T-helper 1 cell (primary cell): ENCODE measurements at regions not wholly inside any gene's neighbourhood (a gene's known extent, or its start where the extent isn't known, plus 50 kb on each side); places are given as distances from the start of the nearest gene placed in this dataset.
A peak's percentile ranks its signal among the peaks of the same experiment; 100 is the strongest.

ENCODE experiments used
- DNase-seq, 5 donors: peaks; one replicate each; pipeline ENCODE4 v3.0.0-alpha.2; 2012 to 2020

DNA sequence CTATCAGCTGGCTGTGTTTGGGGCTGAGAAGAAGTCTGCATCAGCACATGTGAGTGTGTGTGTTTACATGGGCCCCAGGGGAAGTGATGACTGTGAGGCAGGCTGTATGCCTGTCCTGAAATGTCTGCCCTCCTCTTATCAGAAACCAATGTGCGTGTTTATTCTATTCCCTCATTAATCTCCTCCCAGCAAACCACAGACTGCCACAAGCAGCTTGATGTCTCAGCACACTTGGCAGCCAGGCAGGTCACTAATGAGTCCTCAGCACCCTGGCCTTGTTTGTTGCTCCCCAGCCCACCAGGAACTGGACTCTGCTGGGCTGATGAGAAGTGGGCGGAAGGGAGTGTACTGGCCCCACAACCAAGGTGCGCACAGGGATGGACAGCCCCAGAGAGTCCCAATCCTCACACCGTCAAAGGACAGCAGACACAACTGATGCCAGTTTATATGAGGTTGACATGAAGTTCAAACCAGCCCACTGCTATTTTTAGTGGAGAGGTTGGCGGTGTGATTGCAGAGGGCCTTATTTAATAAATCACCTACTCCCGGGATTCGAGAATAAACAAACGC lies 225.8 kb downstream of the ETS1 start:
- no peak for DNase-seq

DNA sequence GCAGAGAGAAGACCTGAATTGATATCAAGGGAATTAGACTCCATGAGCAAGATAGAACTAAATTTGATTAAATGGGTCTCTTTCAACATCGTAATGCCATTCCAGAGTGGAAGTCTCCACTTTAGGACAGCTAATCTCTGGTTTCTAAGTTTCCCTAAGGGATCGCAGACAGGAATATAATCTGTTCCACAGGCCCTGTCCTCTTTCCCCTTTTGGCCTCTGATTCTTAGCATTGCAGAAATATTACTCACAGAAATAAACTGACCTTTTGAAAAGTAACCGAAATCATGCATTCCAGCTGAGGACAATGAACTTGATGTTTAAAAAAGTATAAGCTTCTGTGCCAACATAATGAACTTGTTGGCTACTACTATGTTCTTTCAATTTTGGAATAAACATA lies 227.8 kb downstream of the ETS1 start:
- no peak for DNase-seq

- no peak for DNase-seq
These were observed 230.3 kb downstream of the ETS1 start for GRCh38 chr11:128357073-128357472.

GRCh38 chr11:128355558-128355957 lies 231.8 kb downstream of the ETS1 start:
- no peak for DNase-seq

GRCh38 chr11:128354476-128354875 lies 232.9 kb downstream of the ETS1 start:
- no peak for DNase-seq

- no peak for DNase-seq
These were observed 236.2 kb downstream of the ETS1 start for GRCh38 chr11:128351168-128351567.

- DNase-seq, result no peak
These were observed 237.6 kb downstream of the ETS1 start for GRCh38 chr11:128349650-128350299.

- DNase-seq, result peak in 1 of 5 donors; percentile 52
These were observed 240.6 kb downstream of the ETS1 start for GRCh38 chr11:128346804-128347203.

DNA sequence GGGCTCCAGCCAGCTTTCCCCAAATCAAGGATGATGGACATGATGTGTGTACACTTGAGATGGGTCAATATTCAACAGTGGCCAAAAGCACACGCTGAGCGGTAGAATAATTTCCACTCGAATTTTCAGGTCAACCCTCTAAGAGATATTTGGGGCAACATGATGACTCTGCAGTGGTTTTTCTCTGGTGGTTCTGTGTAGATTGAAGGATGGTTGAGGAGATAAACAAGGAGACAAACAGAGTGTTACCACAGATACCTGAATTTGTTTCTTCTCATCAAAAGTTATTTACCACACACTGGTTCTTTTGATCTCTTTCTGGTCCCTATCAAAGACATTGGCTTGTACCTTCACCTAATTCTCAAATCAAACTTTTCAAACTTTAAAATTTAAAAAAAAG lies 242.0 kb downstream of the ETS1 start:
- peak in 2 of 5 donors; percentile 11 to 44 for DNase-seq

DNA sequence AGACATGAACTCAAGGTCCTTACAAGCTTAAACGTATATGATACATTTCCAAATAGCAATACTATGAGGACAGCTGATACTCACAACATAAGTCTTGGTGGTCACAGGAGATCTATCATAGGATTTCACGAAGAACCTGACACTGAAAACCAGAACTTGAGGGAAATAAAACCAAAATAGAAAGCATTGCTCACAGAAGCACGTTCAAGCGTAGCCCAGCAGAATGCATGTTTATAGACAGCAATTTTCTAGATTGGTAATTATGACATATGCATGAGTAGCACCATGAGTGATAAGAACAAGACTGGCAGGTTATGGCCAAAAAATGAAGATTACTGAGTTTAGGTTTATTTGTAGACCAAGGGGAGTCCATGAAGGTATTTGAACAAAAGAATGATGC lies 243.5 kb downstream of the ETS1 start:
- DNase-seq, result peak in 1 of 5 donors; percentile 63

DNA sequence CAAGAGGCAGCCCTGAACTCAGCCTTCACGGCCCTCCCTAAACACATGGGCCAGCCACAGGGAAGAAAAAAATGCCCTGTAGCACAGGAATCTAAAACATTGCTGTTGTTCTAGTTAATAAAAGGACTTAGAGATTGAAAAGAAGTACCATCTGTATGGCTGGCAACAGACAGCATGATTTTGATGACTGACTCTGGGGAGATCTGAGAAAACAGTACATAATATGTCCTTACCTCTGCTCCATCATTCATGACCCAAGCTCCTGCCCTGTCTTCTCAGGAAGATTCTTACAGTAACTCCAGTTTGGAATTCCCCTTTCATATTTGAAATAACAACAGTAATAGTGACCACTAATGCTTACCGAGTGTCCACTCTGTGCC lies 244.2 kb downstream of the ETS1 start:
- DNase-seq, result no peak

GRCh38 chr11:128342511-128343134 lies 244.7 kb downstream of the ETS1 start:
- DNase-seq, result peak; percentile 21 to 90 (median 37)

DNA sequence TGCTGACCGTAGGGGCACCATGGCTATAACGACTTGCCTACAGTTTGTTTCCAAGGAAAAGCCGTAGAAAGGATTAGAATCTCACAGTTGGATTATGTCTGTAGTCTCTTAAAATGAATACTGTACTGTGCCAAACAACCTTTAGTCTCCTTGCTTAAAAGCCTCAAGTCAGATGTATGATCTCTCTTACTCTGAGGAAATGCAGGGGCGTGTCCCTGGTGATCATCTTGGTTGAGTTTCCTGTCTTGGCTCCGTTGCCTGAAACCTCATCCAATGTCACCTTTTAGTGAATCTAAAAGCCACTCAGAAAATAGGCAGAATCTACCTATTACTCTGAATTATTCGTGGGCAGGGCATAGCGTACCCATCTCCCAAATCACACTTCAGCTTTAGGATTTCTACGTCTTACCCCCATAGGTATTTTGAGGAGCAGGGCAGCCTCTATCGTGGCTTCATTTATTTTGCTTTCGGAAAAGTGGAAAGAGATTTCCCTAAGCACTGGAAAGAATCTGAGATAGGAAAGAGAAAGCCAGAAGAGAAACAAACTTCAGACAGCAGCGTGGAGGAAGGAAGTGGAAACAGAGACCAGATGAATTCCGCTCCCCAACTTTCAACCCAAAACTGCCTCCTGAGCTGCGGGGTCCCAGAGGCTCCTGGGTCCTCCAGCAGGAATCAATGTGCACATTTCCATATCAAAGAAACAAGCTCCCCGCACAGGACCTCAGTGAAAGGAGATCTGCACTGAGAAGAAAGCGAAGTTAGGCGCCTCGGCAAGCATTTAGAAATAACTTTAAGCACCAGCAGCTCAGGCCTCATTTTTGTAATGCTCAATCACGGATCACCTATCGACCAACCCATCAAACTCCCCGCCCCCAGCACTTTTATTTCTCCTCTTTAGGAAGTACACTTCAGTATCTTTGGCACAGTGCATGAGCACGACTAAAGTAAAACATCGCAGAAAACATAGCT lies 245.8 kb downstream of the ETS1 start:
- peak; percentile 22 to 86 (median 55) for DNase-seq

DNA sequence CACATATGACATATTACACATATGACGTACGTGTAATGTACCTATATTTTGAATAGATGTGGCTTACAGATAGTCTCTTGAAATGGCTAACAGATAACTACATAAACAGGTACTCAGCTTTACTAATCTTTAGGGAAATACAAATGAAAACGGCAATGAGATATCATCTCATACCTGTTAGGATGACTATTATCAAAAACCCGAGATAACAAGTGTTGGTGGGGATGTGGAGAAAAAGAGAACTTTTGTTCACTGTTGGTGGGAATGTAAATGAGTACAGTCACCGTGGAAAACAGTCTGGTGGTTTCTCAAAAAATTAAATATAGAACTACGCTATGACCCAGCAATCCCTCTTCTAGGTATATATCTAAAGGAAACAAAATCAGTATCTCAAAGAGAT lies 247.6 kb downstream of the ETS1 start:
- DNase-seq, result no peak

- no peak for DNase-seq
These were observed 248.5 kb downstream of the ETS1 start for GRCh38 chr11:128338811-128339210.

DNA sequence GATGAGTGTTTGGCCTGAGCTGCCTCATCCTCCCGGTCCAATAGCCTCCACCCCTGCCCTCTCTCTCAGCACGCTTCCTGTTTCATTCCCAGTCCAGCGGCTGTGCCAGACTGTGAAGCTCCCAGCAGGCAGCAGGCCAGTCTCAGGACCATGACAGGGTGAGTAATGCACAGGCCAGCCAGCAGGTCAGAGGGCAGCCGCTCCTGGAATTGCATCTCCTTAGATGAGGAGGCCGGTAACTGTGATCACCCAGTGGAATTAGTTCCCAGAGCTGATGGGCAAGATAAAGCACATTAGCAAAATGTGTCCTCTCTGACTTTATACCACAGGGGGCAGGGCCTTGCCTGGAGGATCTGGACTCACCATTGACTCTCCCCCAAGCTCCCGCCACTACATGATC lies 251.2 kb downstream of the ETS1 start:
- no peak for DNase-seq

GRCh38 chr11:128335729-128336128 lies 251.6 kb downstream of the ETS1 start:
- DNase-seq, result no peak

DNA sequence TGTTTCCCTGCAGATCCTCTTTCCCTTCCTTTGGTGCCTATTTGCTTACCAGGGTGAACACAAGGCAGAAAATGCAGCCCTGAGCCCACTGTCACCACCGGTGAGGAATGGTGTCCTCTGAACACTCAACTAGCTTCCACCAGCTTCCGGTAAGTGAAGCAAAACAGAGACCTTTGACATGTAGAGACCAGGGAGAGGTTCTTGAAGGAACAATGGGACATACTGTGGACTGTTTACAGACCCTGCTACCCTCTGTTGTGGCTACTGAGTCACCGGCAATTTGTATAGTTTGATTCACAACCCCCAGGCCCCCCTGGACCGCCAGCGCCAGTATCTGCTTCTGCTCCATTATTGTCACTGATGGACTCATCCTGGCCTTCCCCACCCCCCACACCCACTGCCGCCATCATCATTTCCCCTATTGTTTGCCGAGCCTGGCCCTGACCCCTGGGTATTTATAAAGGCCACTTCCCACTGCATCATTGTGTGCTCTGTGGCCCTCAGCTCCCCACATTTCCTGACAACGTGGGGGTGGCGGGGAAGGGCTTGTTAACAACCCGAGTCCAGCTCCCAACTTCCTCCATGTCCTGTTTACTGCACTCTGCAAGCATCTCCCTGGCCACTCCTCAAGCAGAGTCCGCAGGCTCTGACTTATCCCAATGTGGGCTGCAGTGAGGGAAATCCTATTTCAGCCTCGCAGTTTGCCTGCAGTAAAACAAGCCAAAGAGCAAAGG lies 252.9 kb downstream of the ETS1 start:
- DNase-seq, result no peak

DNA sequence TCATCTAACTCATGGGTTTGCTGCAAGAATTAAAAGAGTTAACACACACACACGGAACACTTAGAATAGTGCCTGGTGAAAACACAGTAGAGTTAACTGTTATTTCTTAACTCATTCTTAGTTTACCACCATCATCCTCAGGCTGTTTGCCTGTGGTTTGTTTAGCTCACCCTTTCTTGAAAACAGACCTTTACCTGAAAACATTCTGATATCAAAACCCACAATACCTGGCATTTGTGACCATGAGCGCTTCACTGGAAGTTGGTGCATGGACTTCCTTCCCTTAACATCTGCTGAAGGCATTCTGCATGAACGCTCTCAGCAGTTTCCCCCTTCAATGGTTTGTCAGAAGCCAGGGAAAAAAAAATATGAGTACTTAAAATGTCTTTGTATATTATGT lies 256.0 kb downstream of the ETS1 start:
- peak in 1 of 5 donors; percentile 31 for DNase-seq

DNA sequence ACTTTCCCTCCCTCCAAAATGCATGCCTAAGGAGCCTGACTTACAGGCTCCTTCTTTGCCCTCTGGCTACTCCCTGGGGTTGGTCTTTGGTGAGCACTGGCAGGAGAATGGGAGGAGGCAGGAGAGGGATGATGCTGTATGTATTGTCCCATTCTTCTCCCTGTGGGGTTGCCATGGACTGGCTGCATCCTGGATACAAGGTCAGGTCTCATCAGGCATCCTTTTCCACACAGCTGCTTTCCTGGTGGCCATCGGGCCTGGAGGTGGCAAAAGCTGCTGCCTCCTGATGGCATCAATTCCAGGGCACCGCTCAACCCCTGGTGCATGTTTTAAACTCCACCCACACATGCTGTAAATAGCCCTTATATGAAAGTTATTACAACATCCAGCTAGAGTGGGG lies 257.2 kb downstream of the ETS1 start:
- no peak for DNase-seq

DNA sequence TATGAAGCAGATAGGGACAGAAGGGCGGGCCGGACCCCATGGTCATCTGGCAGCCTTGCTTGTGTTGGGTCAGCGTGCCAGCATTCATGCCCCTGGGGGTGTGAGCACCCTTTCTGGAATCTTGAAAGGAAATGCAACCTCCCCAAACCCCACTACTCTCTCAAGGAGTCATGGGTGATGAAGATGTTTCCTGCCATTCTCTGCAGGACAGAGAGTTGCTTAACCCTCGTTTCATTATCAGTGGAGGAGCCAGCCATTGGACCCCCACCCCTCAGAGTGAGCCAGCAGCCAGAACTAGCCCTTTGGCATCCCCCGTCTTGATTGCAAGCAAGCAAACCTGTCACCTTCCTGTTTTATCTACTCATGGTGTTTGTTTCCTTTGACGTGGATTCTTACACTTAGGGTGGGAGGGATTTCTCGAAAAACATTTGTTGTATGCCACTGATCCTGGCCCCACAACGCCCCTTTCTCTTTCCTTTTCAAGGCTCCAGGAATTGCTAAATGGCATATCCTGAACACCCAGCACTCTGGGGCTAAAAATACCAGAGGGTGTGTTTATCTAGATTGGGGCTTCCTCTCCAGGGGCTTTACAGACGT lies 258.3 kb downstream of the ETS1 start:
- DNase-seq, result peak in 2 of 5 donors; percentile 22 to 66

DNA sequence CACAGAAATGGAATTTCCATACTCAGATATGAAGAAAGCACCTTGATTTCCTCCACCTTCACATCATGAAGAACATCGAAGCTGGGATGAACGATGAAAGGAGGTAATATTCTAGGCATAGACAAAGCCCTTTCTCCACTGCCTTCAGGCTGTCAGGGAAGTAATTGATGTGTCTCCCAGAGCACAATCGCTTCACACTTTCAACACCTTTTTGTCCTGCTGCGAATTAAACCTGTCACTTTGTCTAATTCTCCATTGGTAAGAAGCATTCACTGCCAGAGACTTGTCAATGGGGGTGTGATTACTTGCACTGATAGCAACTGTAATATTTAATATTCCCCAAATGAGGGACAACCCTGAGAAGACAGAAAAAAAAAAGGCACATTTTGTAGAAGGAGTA lies 260.1 kb downstream of the ETS1 start:
- no peak for DNase-seq
